HG03066 (cell line): ENCODE measurements at regions not wholly inside any gene's neighbourhood (a gene's known extent, or its start where the extent isn't known, plus 50 kb on each side); places are given as distances from the start of the nearest gene placed in this dataset.
"Not testable (repeated sequence)": the region's sequence is repeated elsewhere in the genome, so short reads cannot be mapped to it uniquely, and the experiment has no call there.

ENCODE experiments used
- ATAC-seq: cut with Tn5 transposase; IDR thresholded peaks from one replicate; pipeline ENCODE4 v1.9.1; 2021; ENCODE audit warnings: low read depth; ENCODE audit not compliant: unreplicated experiment

- no peak for ATAC-seq
Observed at GRCh38 chr12:125538401-125539199, 473.4 kb downstream of the AACS start.

- ATAC-seq: no peak
Observed at GRCh38 chr12:125540580-125541204, 475.5 kb downstream of the AACS start.

DNA sequence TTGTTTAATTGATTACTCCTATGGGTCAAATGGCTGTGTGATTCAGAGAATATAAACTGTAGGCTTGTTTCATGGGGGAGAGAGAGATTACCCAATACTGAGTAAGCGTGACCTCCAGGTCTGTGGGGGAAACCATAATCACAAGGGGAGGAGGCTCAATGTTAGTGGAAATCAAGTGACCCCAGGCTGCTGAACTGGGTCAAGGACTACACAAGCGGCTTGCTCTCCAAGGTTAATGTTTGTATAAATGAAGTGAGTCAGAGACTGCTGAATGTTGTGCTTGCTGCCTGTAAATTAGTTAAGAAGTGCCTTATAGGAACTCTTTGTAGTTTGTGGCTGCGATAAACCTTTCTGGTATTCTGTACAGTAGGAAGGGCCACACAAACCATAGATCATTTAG is 479.7 kb downstream of the AACS start:
- no peak for ATAC-seq

GRCh38 chr12:125549171-125549570 is 483.9 kb downstream of the AACS start:
- no peak for ATAC-seq

- ATAC-seq: no peak
Observed at GRCh38 chr12:125549836-125550235, 484.6 kb downstream of the AACS start.

DNA sequence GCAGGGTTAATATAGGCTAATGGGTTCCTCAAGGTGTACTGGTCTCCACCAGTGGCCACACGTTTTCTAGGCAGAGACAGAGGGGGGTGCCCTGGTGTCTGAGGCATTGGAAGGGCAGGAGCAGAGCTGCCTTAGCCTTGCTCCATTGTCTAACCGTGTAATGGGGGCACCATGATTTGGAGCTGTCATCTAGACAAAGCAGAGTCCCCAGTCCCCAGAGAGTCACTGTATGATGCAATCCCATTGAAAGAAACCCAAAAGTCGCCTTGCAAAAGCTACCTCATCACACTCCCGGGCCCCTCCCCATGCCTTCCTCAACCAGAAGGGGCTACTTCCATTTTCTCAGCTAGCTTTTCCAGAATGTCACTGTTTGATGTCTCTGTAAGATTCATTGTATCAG is 487.1 kb downstream of the AACS start:
- ATAC-seq: no peak

GRCh38 chr12:125561008-125561407 is 495.8 kb downstream of the AACS start:
- ATAC-seq: not testable (repeated sequence)

- no peak for ATAC-seq
Observed at GRCh38 chr12:125564753-125565152, 499.5 kb downstream of the AACS start.

DNA sequence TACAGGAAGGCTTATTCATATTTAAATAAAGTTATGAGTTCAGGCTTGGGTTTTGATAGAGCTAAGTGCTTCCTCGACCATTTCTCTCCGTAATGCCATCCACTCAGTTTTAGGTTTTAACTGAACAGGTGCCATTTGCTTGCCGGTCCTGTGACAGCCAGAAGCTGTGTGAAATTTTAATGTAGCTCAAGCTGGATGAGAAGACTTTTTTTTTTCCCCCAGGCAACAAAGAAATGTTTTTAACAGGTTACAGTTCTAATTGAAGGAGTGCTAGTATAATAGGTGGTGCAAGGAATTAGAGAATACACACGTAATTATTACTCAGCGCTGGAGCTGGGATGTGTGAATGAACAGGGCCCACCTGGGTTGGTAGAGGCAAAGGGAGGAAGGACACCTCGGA is 502.3 kb downstream of the AACS start:
- ATAC-seq: no peak

GRCh38 chr12:125568306-125568705 is 503.1 kb downstream of the AACS start:
- no peak for ATAC-seq

- no peak for ATAC-seq
Observed at GRCh38 chr12:125573271-125573670, 508.0 kb downstream of the AACS start.

DNA sequence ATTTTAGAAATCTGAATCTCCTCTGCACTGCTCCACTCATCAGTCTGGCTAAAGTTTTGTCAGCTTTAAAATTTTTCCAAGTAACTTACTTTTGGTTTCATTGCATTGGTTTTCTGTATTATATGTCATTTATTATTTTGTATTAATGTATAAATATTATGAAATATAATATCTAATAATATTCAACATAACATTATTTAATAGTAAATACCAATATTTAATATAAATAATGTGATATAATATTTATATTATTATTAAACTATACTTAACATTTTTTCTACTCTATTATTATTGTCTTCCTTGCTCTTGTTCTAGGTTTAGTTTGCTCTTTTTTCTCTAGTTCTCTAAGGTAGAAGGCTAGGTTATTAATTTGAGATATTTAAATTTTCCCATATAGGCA is 512.1 kb downstream of the AACS start:
- ATAC-seq: no peak

- ATAC-seq: no peak
Observed at GRCh38 chr12:125579916-125580315, 514.7 kb downstream of the AACS start.

GRCh38 chr12:125583071-125583470 is 517.8 kb downstream of the AACS start:
- no peak for ATAC-seq

- ATAC-seq: no peak
Observed at GRCh38 chr12:125586441-125586840, 521.2 kb downstream of the AACS start.

GRCh38 chr12:125593269-125593668 is 528.0 kb downstream of the AACS start:
- no peak for ATAC-seq

- no peak for ATAC-seq
Observed at GRCh38 chr12:125604976-125605375, 539.7 kb downstream of the AACS start.

GRCh38 chr12:125606312-125606711 is 541.1 kb downstream of the AACS start:
- ATAC-seq: no peak

DNA sequence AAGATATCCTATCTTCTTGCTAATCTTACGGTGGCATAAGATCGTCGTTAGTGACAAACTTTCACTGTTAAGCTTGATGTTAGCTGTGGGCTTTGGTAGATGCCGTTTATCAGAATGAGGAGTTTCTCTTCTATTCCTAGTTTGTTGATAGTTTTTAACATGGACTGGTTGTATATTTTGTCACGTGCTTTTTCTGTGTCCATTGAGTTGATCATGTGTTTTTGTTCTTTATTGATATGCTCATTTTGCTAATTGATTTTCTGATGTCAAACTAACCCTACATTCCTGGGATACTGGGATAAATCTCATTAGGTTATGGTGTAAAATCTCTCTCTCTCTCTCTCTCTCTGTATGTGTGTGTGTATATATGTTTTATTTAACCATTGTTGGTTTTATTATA is 545.1 kb downstream of the AACS start:
- no peak for ATAC-seq

DNA sequence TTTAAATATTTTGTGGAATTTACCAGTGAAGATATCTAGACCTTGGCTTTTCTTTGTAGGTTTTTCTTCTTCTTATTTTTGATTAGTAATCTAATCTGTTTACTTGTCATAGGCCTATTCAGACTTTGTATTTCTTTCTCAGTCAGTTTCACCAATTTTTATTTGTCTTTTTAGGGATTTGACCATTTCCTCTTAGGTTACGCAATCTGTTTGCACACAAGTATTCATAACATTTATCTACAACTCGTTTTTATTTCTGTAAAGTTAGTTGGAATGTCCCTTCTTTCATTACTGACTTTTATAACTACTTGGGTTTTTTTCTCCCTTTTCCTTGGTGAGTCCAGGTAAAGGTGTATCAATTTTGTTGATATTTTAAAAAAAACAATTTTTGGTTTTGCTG is 545.7 kb downstream of the AACS start:
- ATAC-seq: no peak

DNA sequence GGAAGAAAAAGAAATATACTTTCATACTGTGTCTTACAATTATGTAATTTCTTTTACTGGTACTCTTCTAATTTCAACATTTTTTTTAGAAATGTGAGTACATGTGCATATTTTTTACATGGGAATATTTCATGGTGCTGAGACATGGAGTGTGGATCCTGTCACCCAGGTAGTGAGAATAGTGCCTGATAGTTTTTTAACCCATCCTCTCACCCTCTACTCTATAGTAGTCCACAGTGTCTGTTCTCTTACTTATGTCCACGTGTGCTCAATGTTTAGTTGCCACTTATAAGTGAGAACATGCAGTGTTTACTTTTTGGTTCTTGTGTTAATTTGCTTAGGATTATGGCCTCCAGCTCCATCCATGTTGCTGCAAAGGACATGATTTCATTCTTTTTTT is 548.8 kb downstream of the AACS start:
- no peak for ATAC-seq

DNA sequence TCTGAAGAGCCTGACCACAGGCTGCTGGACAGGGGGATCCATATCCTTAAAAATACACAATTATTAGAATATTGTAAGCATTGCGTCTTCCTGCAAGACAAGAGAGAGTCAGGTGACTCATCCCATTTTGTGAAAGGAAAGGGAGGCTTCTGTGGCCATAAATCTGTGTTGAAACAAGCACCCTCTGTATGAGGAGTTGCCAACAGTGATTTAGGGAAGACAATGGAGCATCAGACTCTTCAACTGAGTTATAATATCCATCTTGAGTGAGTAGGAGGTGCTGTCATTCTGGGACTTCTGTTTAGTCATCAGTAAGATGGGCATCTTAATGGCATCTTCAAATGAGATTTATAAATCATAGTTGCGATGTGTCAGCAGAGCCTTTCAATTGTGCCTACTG is 554.5 kb downstream of the AACS start:
- ATAC-seq: no peak
